ENCODE measurements at regions not wholly inside any gene's neighbourhood (a gene's known extent, or its start where the extent isn't known, plus 50 kb on each side); places are given as distances from the start of the nearest gene placed in this dataset.
A peak's percentile ranks its signal among the peaks of the same experiment; 100 is the strongest.

GRCh38 chr5:175356428-175356827, 87.6 kb downstream of the DRD1 start:
- Histone ChIP-seq H4K8ac (ENCODE audit: low read depth, low read length) (no peak overlapping the region), H4K91ac (ENCODE audit: low read depth, low read length) (no peak overlapping the region), H4K12ac (ENCODE audit: low read depth, low read length) (no peak overlapping the region), H3K27ac (ENCODE audit: low read depth, low read length) (no peak overlapping the region), H3K4me1 (ENCODE audit: control insufficient read depth in 1 of 2, insufficient read depth in 2 of 2, low read length in 2 of 2) (peaks cover 5 to 9% of the 10 kb centered on the region in 2 experiments), H3K4me2 (ENCODE audit: low read length) (no peak overlapping the region), H3K79me2 (ENCODE audit: control insufficient read depth, insufficient read depth, low read length, poor library complexity) (no peaks in the 10 kb centered on the region), H3K9me3 (ENCODE audit: insufficient read depth, low read depth, low read length) (no peaks in the 10 kb centered on the region), H3K18ac (ENCODE audit: low read length) (no peak overlapping the region), H3K79me1 (ENCODE audit: low read length) (peaks cover 7% of the 10 kb centered on the region), H2BK5ac (ENCODE audit: low read depth, low read length, poor library complexity) (no peak overlapping the region), H3K4ac (ENCODE audit: low read depth, low read length) (no peak overlapping the region), H3K14ac (ENCODE audit: low read length) (no peak overlapping the region), H2BK12ac (ENCODE audit: low read length) (no peak overlapping the region), H3K23ac (ENCODE audit: low read length) (no peak overlapping the region), H2AK5ac (ENCODE audit: low read length) (no peak overlapping the region), H2BK120ac (ENCODE audit: insufficient read depth, low read length, poor library complexity) (no peak overlapping the region), H3K9ac (ENCODE audit: low read length) (no peak overlapping the region), H3K27me3 (ENCODE audit: insufficient read depth, low read length) (no peaks in the 10 kb centered on the region), H3K4me3 (ENCODE audit: low read depth, low read length) (no peak overlapping the region), H2AFZ (ENCODE audit: insufficient read depth, low read length, poor library complexity) (no peak overlapping the region), H3K36me3 (ENCODE audit: control insufficient read depth in 1 of 2, insufficient read depth in 2 of 2, low read length in 2 of 2) (no peaks in the 10 kb centered on the region)
- no CpG with 5 or more reads among the region's 10 CpGs for WGBS (ENCODE audit: extremely low coverage, insufficient coverage, insufficient read length)
- DNase-seq = no peak

- peak in 1 of 2 donors; percentile 2 for DNase-seq
- Histone ChIP-seq H4K12ac (ENCODE audit: low read depth, low read length) (no peak overlapping the region), H3K27ac (ENCODE audit: low read depth, low read length) (no peak overlapping the region), H4K8ac (ENCODE audit: low read depth, low read length) (no peak overlapping the region), H2BK120ac (ENCODE audit: insufficient read depth, low read length, poor library complexity) (no peak overlapping the region), H3K79me2 (ENCODE audit: control insufficient read depth, insufficient read depth, low read length, poor library complexity) (no peaks in the 10 kb centered on the region), H3K4me3 (ENCODE audit: low read depth, low read length) (no peak overlapping the region), H3K23ac (ENCODE audit: low read length) (no peak overlapping the region), H3K4ac (ENCODE audit: low read depth, low read length) (no peak overlapping the region), H3K9ac (ENCODE audit: low read length) (no peak overlapping the region), H3K9me3 (ENCODE audit: insufficient read depth, low read depth, low read length) (no peaks in the 10 kb centered on the region), H2AK5ac (ENCODE audit: low read length) (no peak overlapping the region), H3K14ac (ENCODE audit: low read length) (no peak overlapping the region), H3K18ac (ENCODE audit: low read length) (no peak overlapping the region), H3K4me1 (ENCODE audit: control insufficient read depth in 1 of 2, insufficient read depth in 2 of 2, low read length in 2 of 2) (peaks cover 11 to 14% of the 10 kb centered on the region in 2 experiments), H3K4me2 (ENCODE audit: low read length) (no peak overlapping the region), H2BK12ac (ENCODE audit: low read length) (no peak overlapping the region), H2AFZ (ENCODE audit: insufficient read depth, low read length, poor library complexity) (no peak overlapping the region), H3K79me1 (ENCODE audit: low read length) (peaks cover 7% of the 10 kb centered on the region), H3K27me3 (ENCODE audit: insufficient read depth, low read length) (no peaks in the 10 kb centered on the region), H2BK5ac (ENCODE audit: low read depth, low read length, poor library complexity) (no peak overlapping the region), H4K91ac (ENCODE audit: low read depth, low read length) (no peak overlapping the region), H3K36me3 (ENCODE audit: control insufficient read depth in 1 of 2, insufficient read depth in 2 of 2, low read length in 2 of 2) (no peaks in the 10 kb centered on the region)
- WGBS (ENCODE audit: extremely low coverage, insufficient coverage, insufficient read length) = no CpG with 5 or more reads among the region's 8 CpGs
These were observed 89.0 kb downstream of the DRD1 start for GRCh38 chr5:175354964-175355363.

- H3K79me2 ChIP-seq (ENCODE audit: control insufficient read depth, insufficient read depth, low read length, poor library complexity) = no peaks in the 10 kb centered on the region
- no peak overlapping the region for H3K4me3 ChIP-seq (ENCODE audit: low read depth, low read length)
- H3K14ac ChIP-seq (ENCODE audit: low read length) = no peak overlapping the region
- no peaks in the 10 kb centered on the region for H3K36me3 ChIP-seq (ENCODE audit: control insufficient read depth in 1 of 2, insufficient read depth in 2 of 2, low read length in 2 of 2)
- no peak overlapping the region for H4K12ac ChIP-seq (ENCODE audit: low read depth, low read length)
- no peak overlapping the region for H3K18ac ChIP-seq (ENCODE audit: low read length)
- WGBS (ENCODE audit: extremely low coverage, insufficient coverage, insufficient read length) = no CpG with 5 or more reads among the region's 2 CpGs
- no peaks in the 10 kb centered on the region for H3K27me3 ChIP-seq (ENCODE audit: insufficient read depth, low read length)
- no peak overlapping the region for H2BK12ac ChIP-seq (ENCODE audit: low read length)
- no peak overlapping the region for H2AFZ ChIP-seq (ENCODE audit: insufficient read depth, low read length, poor library complexity)
- no peak overlapping the region for H3K4me2 ChIP-seq (ENCODE audit: low read length)
- H2BK120ac ChIP-seq (ENCODE audit: insufficient read depth, low read length, poor library complexity) = no peak overlapping the region
- no peak overlapping the region for H3K4ac ChIP-seq (ENCODE audit: low read depth, low read length)
- no peak overlapping the region for H3K9ac ChIP-seq (ENCODE audit: low read length)
- peak; percentile 58 to 83 for DNase-seq
- no peak overlapping the region for H2BK5ac ChIP-seq (ENCODE audit: low read depth, low read length, poor library complexity)
- H2AK5ac ChIP-seq (ENCODE audit: low read length) = no peak overlapping the region
- H3K79me1 ChIP-seq (ENCODE audit: low read length) = peaks cover 7% of the 10 kb centered on the region
- H3K4me1 ChIP-seq (ENCODE audit: control insufficient read depth in 1 of 2, insufficient read depth in 2 of 2, low read length in 2 of 2) = peaks cover 11 to 14% of the 10 kb centered on the region in 2 experiments
- H4K91ac ChIP-seq (ENCODE audit: low read depth, low read length) = no peak overlapping the region
- H4K8ac ChIP-seq (ENCODE audit: low read depth, low read length) = no peak overlapping the region
- H3K9me3 ChIP-seq (ENCODE audit: insufficient read depth, low read depth, low read length) = no peaks in the 10 kb centered on the region
- H3K23ac ChIP-seq (ENCODE audit: low read length) = no peak overlapping the region
- no peak overlapping the region for H3K27ac ChIP-seq (ENCODE audit: low read depth, low read length)
These were observed 90.1 kb downstream of the DRD1 start for GRCh38 chr5:175353926-175354325.

- H2AFZ ChIP-seq (ENCODE audit: insufficient read depth, low read length, poor library complexity) = no peak overlapping the region
- H3K36me3 ChIP-seq (ENCODE audit: control insufficient read depth in 1 of 2, insufficient read depth in 2 of 2, low read length in 2 of 2) = no peaks in the 10 kb centered on the region
- H3K23ac ChIP-seq (ENCODE audit: low read length) = no peak overlapping the region
- no peak overlapping the region for H3K18ac ChIP-seq (ENCODE audit: low read length)
- H3K4me3 ChIP-seq (ENCODE audit: low read depth, low read length) = no peak overlapping the region
- peak overlapping the region; percentile 23 for H2BK5ac ChIP-seq (ENCODE audit: low read depth, low read length, poor library complexity)
- no peak overlapping the region for H2AK5ac ChIP-seq (ENCODE audit: low read length)
- H4K12ac ChIP-seq (ENCODE audit: low read depth, low read length) = no peak overlapping the region
- no peaks in the 10 kb centered on the region for H3K9me3 ChIP-seq (ENCODE audit: insufficient read depth, low read depth, low read length)
- H3K4me1 ChIP-seq (ENCODE audit: control insufficient read depth in 1 of 2, insufficient read depth in 2 of 2, low read length in 2 of 2) = peaks cover 11 to 14% of the 10 kb centered on the region in 2 experiments
- no peak overlapping the region for H2BK12ac ChIP-seq (ENCODE audit: low read length)
- no peaks in the 10 kb centered on the region for H3K79me2 ChIP-seq (ENCODE audit: control insufficient read depth, insufficient read depth, low read length, poor library complexity)
- H3K4me2 ChIP-seq (ENCODE audit: low read length) = no peak overlapping the region
- no peak overlapping the region for H3K9ac ChIP-seq (ENCODE audit: low read length)
- H3K14ac ChIP-seq (ENCODE audit: low read length) = no peak overlapping the region
- peaks cover 7% of the 10 kb centered on the region for H3K79me1 ChIP-seq (ENCODE audit: low read length)
- peak overlapping the region; percentile 8 for H4K91ac ChIP-seq (ENCODE audit: low read depth, low read length)
- H3K27ac ChIP-seq (ENCODE audit: low read depth, low read length) = peak overlapping the region; percentile 21
- no peaks in the 10 kb centered on the region for H3K27me3 ChIP-seq (ENCODE audit: insufficient read depth, low read length)
- no peak overlapping the region for H3K4ac ChIP-seq (ENCODE audit: low read depth, low read length)
- no peak overlapping the region for H2BK120ac ChIP-seq (ENCODE audit: insufficient read depth, low read length, poor library complexity)
- no CpG with 5 or more reads among the region's 7 CpGs for WGBS (ENCODE audit: extremely low coverage, insufficient coverage, insufficient read length)
- no peak overlapping the region for H4K8ac ChIP-seq (ENCODE audit: low read depth, low read length)
- no peak for DNase-seq
These were observed 91.9 kb downstream of the DRD1 start for GRCh38 chr5:175351897-175352590.
